B cell (primary cell): ENCODE measurements at regions not wholly inside any gene's neighbourhood (a gene's known extent, or its start where the extent isn't known, plus 50 kb on each side); places are given as distances from the start of the nearest gene placed in this dataset. TPM values are rescaled to one million over a fixed set of nuclear protein-coding genes. Genes with fewer than 3 reads are reported as not detected.

Experiments used
- ATAC-seq: fragments of 200-7000 bp; cut with Tn5 transposase; one replicate; pipeline ENCODE4 v1.10.0; 2021; ENCODE audit warnings: low read depth, mild to moderate bottlenecking, moderate number of reproducible peaks, moderate library complexity
- CTCF ChIA-PET: fragments of 350-600 bp; sonication (Branson Sonifier 250); formaldehyde crosslinking; loops from one replicate; lab custom pipeline; 2021; ENCODE audit warnings: antibody characterized with exemption, inconsistent platforms; lab: Charles Lee
- POLR2A ChIA-PET: fragments of 350-600 bp; sonication (Branson Sonifier 250); formaldehyde crosslinking; loops from one replicate; lab custom pipeline; 2021; ENCODE audit warnings: antibody characterized with exemption; lab: Charles Lee
- DNase-seq: peaks from one replicate; pipeline ENCODE4 v3.0.0; 2013
- H2AFZ ChIP-seq: 2 replicates; pipeline ENCODE4 v1.6.1; 2012; ENCODE audit warnings: mild to moderate bottlenecking, low read depth, low read length; ENCODE audit not compliant: insufficient read depth, poor library complexity, severe bottlenecking
- H3K27ac ChIP-seq, 2 donors: 1 replicate in 1 of 2; 2 replicates in 1 of 2; pipeline ENCODE4 v1.5.1; 2012 to 2013; ENCODE audit warnings: low read length in 2 of 2, mild to moderate bottlenecking in 2 of 2, moderate library complexity in 1 of 2
- H3K27me3 ChIP-seq, 4 experiments: fragments of 200-600 bp in 1 of 4; sonication (generic) in 1 of 4; replicated peaks in 1 of 4; 1 replicate in 2 of 4; 2 replicates in 2 of 4; pipeline versions ENCODE4 v1.6.1 to v1.7.0; 2013 to 2016; ENCODE audit warnings: low read length in 3 of 4, mild to moderate bottlenecking in 2 of 4, mixed read lengths in 1 of 4, moderate library complexity in 1 of 4; ENCODE audit not compliant: insufficient read depth in 4 of 4, control insufficient read depth in 3 of 4; ENCODE audit errors: control extremely low read depth in 1 of 4
- H3K36me3 ChIP-seq, 2 experiments: replicated peaks in 1 of 2; 1 replicate in 1 of 2; 2 replicates in 1 of 2; pipeline versions ENCODE4 v1.6.1 to v1.7.1; 2013; ENCODE audit warnings: low read length in 1 of 2; ENCODE audit not compliant: insufficient read depth in 2 of 2, control insufficient read depth in 1 of 2; ENCODE audit errors: control extremely low read depth in 1 of 2, extremely low read depth in 1 of 2
- H3K4me1 ChIP-seq, 2 donors: fragments of 200-600 bp in 1 of 2; sonication (generic) in 1 of 2; 1 replicate in 1 of 2; 2 replicates in 1 of 2; pipeline versions ENCODE4 v1.5.1 to v1.6.1; 2013 to 2017; ENCODE audit warnings: low read length in 2 of 2; ENCODE audit not compliant: control insufficient read depth in 2 of 2, insufficient read depth in 2 of 2
- H3K4me2 ChIP-seq: replicated peaks from 2 replicates; pipeline ENCODE3; 2012; ENCODE audit warnings: mild to moderate bottlenecking, low read depth, low read length; ENCODE audit not compliant: poor library complexity, severe bottlenecking
- H3K4me3 ChIP-seq, 5 experiments: fragments of 200-600 bp in 1 of 5; sonication (generic) in 1 of 5; 1 replicate in 3 of 5; 2 replicates in 2 of 5; pipeline versions ENCODE4 v1.5.1 to v1.7.0; 2011 to 2016; ENCODE audit warnings: low read length in 4 of 5, mild to moderate bottlenecking in 4 of 5, low read depth in 2 of 5, control low read depth in 1 of 5, moderate library complexity in 1 of 5; ENCODE audit not compliant: insufficient read depth in 1 of 5; ENCODE audit errors: control extremely low read depth in 1 of 5, extremely low read depth in 1 of 5
- H3K79me2 ChIP-seq: fragments of 200-600 bp; sonication (generic); one replicate; pipeline ENCODE4 v1.6.0; 2016; ENCODE audit warnings: low read length; ENCODE audit not compliant: control insufficient read depth, insufficient read depth
- H3K9ac ChIP-seq: fragments of 200-600 bp; sonication (generic); 2 replicates; pipeline ENCODE4 v1.6.1; 2017; ENCODE audit warnings: mild to moderate bottlenecking, low read length, moderate library complexity
- H3K9me3 ChIP-seq, 3 donors: one replicate each; pipeline versions ENCODE4 v1.6.1 to v1.7.1; 2013; ENCODE audit warnings: low read length in 2 of 3; ENCODE audit not compliant: control insufficient read depth in 2 of 3, insufficient read depth in 1 of 3; ENCODE audit errors: control extremely low read depth in 1 of 3
- H4K20me1 ChIP-seq: 2 replicates; pipeline ENCODE4 v1.6.0; 2012; ENCODE audit warnings: mild to moderate bottlenecking, low read length; ENCODE audit not compliant: insufficient read depth, control insufficient read depth, poor library complexity, severe bottlenecking
- H3K27ac Mint-ChIP-seq: one replicate; pipeline ENCODE4 v1.8.0; 2021; ENCODE audit warnings: mixed read lengths
- H3K27me3 Mint-ChIP-seq: one replicate; pipeline ENCODE4 v1.8.0; 2021; ENCODE audit warnings: mixed read lengths
- H3K4me1 Mint-ChIP-seq: one replicate; pipeline ENCODE4 v1.8.0; 2021; ENCODE audit warnings: mixed read lengths
- H3K4me3 Mint-ChIP-seq: one replicate; pipeline ENCODE4 v1.8.0; 2021; ENCODE audit warnings: mixed read lengths
- H3K9me3 Mint-ChIP-seq: one replicate; pipeline ENCODE4 v1.8.0; 2022; ENCODE audit warnings: mixed read lengths; ENCODE audit not compliant: insufficient read depth
- EZH2 ChIP-seq: IDR thresholded peaks from 2 replicates; pipeline ENCODE4 v1.6.1; 2012; ENCODE audit warnings: borderline replicate concordance, low read depth, mild to moderate bottlenecking, moderate library complexity, low read length; ENCODE audit not compliant: insufficient read depth, poor library complexity, severe bottlenecking
- WGBS: methylation state at CpG from one replicate; pipeline ENCODE4 v1.1.5; 2013; ENCODE audit warnings: missing lambda C conversion rate; ENCODE audit not compliant: insufficient coverage; 5-methylcytosine and 5-hydroxymethylcytosine counted together
- intact Hi-C: fragments of 100-400 bp; cut with micrococcal nuclease; formaldehyde crosslinking; loops from one replicate; pipeline ENCODE4 v1.10.0; 2022
- small RNA-seq: library from RNA; depleted of rRNA; stranded (forward); fragments of <200 nt; gene quantifications from one replicate; pipeline ENCODE3, GENCODE V24; 2012; ENCODE audit warnings: low replicate concordance, low read depth; ENCODE audit not compliant: insufficient read length
- TF ChIP-seq, protein P1 (sequence below): fragments of 200-600 bp; IDR thresholded peaks from one replicate; pipeline ENCODE4 v1.8.0; 2022; ENCODE audit warnings: antibody characterized with exemption, mild to moderate bottlenecking

DNA sequence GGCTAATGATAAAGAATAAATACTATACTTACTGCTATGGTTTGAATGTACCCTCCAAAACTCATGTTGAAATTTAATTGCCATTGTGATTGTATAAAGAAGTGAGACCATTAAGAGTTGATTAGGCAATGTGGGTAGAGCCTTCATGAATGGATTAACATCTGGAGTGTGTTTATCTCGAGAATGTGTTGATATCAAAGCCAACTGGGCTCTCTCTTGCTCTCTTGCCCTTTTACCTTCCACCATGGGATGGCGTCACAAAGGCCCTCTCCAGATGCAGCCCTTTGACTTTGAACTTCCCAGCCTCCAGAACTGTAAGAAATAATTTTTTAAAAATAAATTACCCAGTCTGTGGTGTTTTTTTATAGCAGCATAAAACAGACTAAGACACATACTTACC, 50.1 kb upstream of the GHITM start:
- H4K20me1 ChIP-seq = no peaks in the 10 kb centered on the region
- TF ChIP-seq, protein P1, sequence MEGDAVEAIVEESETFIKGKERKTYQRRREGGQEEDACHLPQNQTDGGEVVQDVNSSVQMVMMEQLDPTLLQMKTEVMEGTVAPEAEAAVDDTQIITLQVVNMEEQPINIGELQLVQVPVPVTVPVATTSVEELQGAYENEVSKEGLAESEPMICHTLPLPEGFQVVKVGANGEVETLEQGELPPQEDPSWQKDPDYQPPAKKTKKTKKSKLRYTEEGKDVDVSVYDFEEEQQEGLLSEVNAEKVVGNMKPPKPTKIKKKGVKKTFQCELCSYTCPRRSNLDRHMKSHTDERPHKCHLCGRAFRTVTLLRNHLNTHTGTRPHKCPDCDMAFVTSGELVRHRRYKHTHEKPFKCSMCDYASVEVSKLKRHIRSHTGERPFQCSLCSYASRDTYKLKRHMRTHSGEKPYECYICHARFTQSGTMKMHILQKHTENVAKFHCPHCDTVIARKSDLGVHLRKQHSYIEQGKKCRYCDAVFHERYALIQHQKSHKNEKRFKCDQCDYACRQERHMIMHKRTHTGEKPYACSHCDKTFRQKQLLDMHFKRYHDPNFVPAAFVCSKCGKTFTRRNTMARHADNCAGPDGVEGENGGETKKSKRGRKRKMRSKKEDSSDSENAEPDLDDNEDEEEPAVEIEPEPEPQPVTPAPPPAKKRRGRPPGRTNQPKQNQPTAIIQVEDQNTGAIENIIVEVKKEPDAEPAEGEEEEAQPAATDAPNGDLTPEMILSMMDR = no peak
- no peak for TF ChIP-seq EZH2
- no peaks in the 10 kb centered on the region for H3K4me1 ChIP-seq
- ChIA-PET POLR2A (no interaction called here), CTCF (no interaction called here)
- no peaks in the 10 kb centered on the region for H3K36me3 ChIP-seq
- H3K4me1 Mint-ChIP-seq = no peaks in the 10 kb centered on the region
- intact Hi-C loops = no loop called here
- no peak overlapping the region for H2AFZ ChIP-seq
- no peaks in the 10 kb centered on the region for H3K27me3 ChIP-seq
- H3K27ac Mint-ChIP-seq = no peak overlapping the region
- no peak overlapping the region for H3K4me3 Mint-ChIP-seq
- no peak for ATAC-seq
- no peak overlapping the region for H3K4me2 ChIP-seq
- peaks cover 2% of the 10 kb centered on the region for H3K9me3 Mint-ChIP-seq
- no peak overlapping the region for H3K9ac ChIP-seq
- H3K79me2 ChIP-seq = no peaks in the 10 kb centered on the region
- no peak for DNase-seq
- no peaks in the 10 kb centered on the region for H3K9me3 ChIP-seq
- peaks cover 14% of the 10 kb centered on the region for H3K27me3 Mint-ChIP-seq
- no CpG with 5 or more reads among the region's 2 CpGs for WGBS
- no peak overlapping the region for H3K4me3 ChIP-seq
- H3K27ac ChIP-seq = no peak overlapping the region

Small RNA genes in the stretch of these regions (small RNA-seq; reads per million reads assigned to genes)
- not detected for gene RNU1-65P
- not detected for gene RNU6-129P
- gene RNU6-478P = not detected
